Suprapubic skin (tissue), 3 donors: ENCODE measurements at regions not wholly inside any gene's neighbourhood (a gene's known extent, or its start where the extent isn't known, plus 50 kb on each side); places are given as distances from the start of the nearest gene placed in this dataset.
"Not testable (repeated sequence)": the region's sequence is repeated elsewhere in the genome, so short reads cannot be mapped to it uniquely, and the experiment has no call there.

Experiments used
- POLR2A ChIP-seq, 2 donors: fragments of 450-650 bp; IDR thresholded peaks; one replicate each; pipeline ENCODE4 v1.6.1; 2017; ENCODE audit warnings: antibody characterized with exemption in 2 of 2, mild to moderate bottlenecking in 2 of 2, moderate library complexity in 2 of 2
- TF ChIP-seq, protein P1 (sequence below), 2 donors: fragments of 200-600 bp in 1 of 2; fragments of 450-650 bp in 1 of 2; sonication (generic) in 1 of 2; IDR thresholded peaks; one replicate each; pipeline ENCODE4 v1.5.1; 2016 to 2019; ENCODE audit warnings: antibody characterized with exemption in 2 of 2, mild to moderate bottlenecking in 1 of 2, moderate library complexity in 1 of 2

DNA sequence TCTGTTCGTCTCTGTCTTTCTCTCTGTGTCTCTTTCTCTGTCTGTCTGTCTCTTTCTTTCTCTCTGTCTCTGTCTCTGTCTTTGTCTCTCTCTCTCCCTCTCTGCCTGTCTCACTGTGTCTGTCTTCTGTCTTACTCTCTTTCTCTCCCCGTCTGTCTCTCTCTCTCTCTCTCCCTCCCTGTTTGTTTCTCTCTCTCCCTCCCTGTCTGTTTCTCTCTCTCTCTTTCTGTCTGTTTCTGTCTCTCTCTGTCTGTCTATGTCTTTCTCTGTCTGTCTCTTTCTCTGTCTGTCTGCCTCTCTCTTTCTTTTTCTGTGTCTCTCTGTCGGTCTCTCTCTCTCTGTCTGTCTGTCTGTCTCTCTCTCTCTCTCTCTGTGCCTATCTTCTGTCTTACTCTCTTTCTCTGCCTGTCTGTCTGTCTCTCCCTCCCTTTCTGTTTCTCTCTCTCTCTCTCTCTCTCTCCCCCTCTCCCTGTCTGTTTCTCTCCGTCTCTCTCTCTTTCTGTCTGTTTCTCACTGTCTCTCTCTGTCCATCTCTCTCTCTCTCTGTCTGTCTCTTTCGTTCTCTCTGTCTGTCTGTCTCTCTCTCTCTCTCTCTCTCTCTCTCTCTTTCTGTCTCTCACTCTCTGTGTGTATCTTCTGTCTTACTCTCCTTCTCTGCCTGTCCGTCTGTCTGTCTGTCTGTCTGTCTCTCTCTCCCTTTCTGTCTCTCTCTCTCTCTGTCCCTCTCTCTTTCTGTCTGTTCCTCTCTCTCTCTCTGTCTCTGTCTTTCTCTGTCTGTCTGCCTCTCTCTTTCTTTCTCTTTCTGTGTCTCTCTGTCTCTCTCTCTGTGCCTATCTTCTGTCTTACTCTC, 2065.9 kb upstream of the TPTE start:
- TF ChIP-seq, protein P1, sequence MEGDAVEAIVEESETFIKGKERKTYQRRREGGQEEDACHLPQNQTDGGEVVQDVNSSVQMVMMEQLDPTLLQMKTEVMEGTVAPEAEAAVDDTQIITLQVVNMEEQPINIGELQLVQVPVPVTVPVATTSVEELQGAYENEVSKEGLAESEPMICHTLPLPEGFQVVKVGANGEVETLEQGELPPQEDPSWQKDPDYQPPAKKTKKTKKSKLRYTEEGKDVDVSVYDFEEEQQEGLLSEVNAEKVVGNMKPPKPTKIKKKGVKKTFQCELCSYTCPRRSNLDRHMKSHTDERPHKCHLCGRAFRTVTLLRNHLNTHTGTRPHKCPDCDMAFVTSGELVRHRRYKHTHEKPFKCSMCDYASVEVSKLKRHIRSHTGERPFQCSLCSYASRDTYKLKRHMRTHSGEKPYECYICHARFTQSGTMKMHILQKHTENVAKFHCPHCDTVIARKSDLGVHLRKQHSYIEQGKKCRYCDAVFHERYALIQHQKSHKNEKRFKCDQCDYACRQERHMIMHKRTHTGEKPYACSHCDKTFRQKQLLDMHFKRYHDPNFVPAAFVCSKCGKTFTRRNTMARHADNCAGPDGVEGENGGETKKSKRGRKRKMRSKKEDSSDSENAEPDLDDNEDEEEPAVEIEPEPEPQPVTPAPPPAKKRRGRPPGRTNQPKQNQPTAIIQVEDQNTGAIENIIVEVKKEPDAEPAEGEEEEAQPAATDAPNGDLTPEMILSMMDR (IDR thresholded peaks at IDR 0.05) = not testable (repeated sequence)
- TF ChIP-seq POLR2A (IDR thresholded peaks at IDR 0.05) = not testable (repeated sequence)
